ENCODE measurements at regions not wholly inside any gene's neighbourhood (a gene's known extent, or its start where the extent isn't known, plus 50 kb on each side); places are given as distances from the start of the nearest gene placed in this dataset.

DNA sequence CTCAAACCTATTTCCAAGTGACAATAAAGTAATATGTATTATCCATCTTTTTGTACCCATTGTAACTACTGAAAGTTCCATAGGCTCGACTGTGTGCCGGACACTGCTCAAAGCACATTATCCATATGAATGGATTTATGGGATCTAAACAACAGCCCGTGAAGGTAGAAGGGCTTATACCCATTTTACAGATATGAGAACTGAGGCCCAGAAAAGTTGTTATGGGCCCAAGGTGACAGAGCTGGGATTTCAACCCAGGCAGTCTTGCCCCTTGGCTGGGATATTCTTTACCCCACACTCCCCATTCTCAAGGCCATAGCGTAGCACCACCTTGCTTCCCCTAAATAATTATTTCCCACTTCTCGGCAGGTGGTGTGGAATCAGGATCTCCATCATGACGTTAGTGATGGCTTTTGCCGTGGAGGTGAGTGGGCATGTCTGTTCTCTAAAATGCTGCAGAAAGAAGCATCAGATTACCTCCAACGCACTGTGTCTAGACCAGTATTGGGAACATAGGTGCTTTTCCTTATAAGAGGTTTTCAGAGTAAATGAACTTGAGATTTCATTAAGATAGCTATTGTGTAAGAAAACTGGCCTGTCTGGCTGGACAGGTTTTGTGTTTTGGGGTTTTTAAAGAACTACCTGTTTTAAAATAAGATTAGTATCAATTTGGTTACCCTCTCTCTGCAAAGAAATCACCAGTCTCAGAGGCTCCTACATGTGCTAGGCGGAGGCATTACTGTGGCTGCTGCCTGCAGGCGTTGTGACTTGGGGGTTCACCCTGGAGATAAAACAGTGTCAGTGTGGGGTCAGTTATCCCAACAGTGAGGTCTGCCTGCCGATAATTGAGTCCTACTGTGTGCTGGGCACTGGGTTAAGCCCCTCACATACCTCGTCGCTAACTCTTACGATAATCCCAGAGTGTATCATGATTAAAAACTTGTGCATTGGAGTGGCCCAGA lies 85.1 kb upstream of the SDK1 start:
- DNase-seq (ENCODE audit: low read depth) = no peak
- H3K36me3 Mint-ChIP-seq (ENCODE audit: low read depth, unreplicated experiment) = no peaks in the 10 kb centered on the region
- no peak for FAIRE-seq

DNA sequence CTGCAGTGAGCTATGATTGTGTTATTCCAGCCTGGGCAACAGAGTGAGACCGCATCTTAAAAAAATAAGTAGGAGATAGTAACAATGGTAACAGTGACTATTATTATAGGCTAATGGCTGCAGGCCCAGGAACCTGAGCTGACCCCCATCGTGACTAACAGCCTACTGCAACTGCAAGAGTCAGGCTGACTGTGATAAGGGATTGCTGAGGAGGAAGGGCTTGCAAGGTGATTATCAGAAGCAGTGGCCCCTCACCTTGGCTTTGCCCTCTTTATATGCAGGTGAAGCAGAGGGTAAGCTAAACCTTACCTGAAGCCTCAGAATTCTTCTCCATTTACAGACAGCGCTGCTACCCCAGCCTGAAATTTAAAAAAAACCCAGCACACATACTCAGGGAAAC lies 83.9 kb upstream of the SDK1 start:
- peak; percentile 69 for DNase-seq (ENCODE audit: low read depth)
- H3K4me3 Mint-ChIP-seq (ENCODE audit: unreplicated experiment) = no peak overlapping the region
- H3K27ac Mint-ChIP-seq (ENCODE audit: unreplicated experiment) = no peak overlapping the region

More for the DNA sequence above, 85.1 kb upstream of the SDK1 start:
- H3K27me3 ChIP-seq (ENCODE audit: insufficient read depth, low read length) = peaks cover 10% of the 10 kb centered on the region
- no peaks in the 10 kb centered on the region for H3K79me2 ChIP-seq (ENCODE audit: insufficient read depth, low read length)
- H2AFZ ChIP-seq (ENCODE audit: low read depth, low read length) = no peak overlapping the region
- H3K9ac ChIP-seq (ENCODE audit: low read length) = no peak overlapping the region
- no peak overlapping the region for H3K4me3 Mint-ChIP-seq (ENCODE audit: unreplicated experiment)
- no peaks in the 10 kb centered on the region for H4K20me1 ChIP-seq (ENCODE audit: insufficient read depth, low read length)
- no peak overlapping the region for H3K4me2 ChIP-seq (ENCODE audit: low read length)
- no peaks in the 10 kb centered on the region for H3K4me1 Mint-ChIP-seq (ENCODE audit: low read depth, unreplicated experiment)
- H3K4me3 ChIP-seq (ENCODE audit: insufficient read depth, low read depth, low read length) = no peak overlapping the region
- H3K36me3 ChIP-seq (ENCODE audit: insufficient read depth, low read length) = no peaks in the 10 kb centered on the region
- H3K9me3 Mint-ChIP-seq (ENCODE audit: unreplicated experiment) = no peaks in the 10 kb centered on the region
- H3K27ac Mint-ChIP-seq (ENCODE audit: unreplicated experiment) = no peak overlapping the region
- H3K27me3 Mint-ChIP-seq (ENCODE audit: low read depth, unreplicated experiment) = peaks cover 9% of the 10 kb centered on the region
- no peaks in the 10 kb centered on the region for H3K9me3 ChIP-seq (ENCODE audit: insufficient read depth, low read depth, low read length)
- TF ChIP-seq, protein P1, sequence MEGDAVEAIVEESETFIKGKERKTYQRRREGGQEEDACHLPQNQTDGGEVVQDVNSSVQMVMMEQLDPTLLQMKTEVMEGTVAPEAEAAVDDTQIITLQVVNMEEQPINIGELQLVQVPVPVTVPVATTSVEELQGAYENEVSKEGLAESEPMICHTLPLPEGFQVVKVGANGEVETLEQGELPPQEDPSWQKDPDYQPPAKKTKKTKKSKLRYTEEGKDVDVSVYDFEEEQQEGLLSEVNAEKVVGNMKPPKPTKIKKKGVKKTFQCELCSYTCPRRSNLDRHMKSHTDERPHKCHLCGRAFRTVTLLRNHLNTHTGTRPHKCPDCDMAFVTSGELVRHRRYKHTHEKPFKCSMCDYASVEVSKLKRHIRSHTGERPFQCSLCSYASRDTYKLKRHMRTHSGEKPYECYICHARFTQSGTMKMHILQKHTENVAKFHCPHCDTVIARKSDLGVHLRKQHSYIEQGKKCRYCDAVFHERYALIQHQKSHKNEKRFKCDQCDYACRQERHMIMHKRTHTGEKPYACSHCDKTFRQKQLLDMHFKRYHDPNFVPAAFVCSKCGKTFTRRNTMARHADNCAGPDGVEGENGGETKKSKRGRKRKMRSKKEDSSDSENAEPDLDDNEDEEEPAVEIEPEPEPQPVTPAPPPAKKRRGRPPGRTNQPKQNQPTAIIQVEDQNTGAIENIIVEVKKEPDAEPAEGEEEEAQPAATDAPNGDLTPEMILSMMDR (IDR thresholded peaks at IDR 0.05; ENCODE audit: insufficient read depth, low read depth, low read length) = no peak
- no peak for TF ChIP-seq EZH2 (IDR thresholded peaks at IDR 0.05; ENCODE audit: insufficient read depth, low read length)
- no peak overlapping the region for H3K27ac ChIP-seq (ENCODE audit: low read depth, low read length)
- peaks cover 5% of the 10 kb centered on the region for H3K4me1 ChIP-seq (ENCODE audit: insufficient read depth, low read length)

More for the DNA sequence above, 83.9 kb upstream of the SDK1 start:
- Mint-ChIP-seq H3K4me1 (ENCODE audit: low read depth, unreplicated experiment) (no peaks in the 10 kb centered on the region), H3K9me3 (ENCODE audit: unreplicated experiment) (no peaks in the 10 kb centered on the region), H3K36me3 (ENCODE audit: low read depth, unreplicated experiment) (no peaks in the 10 kb centered on the region), H3K27me3 (ENCODE audit: low read depth, unreplicated experiment) (peaks cover 9% of the 10 kb centered on the region)
- FAIRE-seq = no peak
- Histone ChIP-seq H3K4me3 (ENCODE audit: insufficient read depth, low read depth, low read length) (no peak overlapping the region), H3K9ac (ENCODE audit: low read length) (no peak overlapping the region), H3K4me1 (ENCODE audit: insufficient read depth, low read length) (peaks cover 5% of the 10 kb centered on the region), H3K4me2 (ENCODE audit: low read length) (no peak overlapping the region), H3K27me3 (ENCODE audit: insufficient read depth, low read length) (peaks cover 10% of the 10 kb centered on the region), H3K27ac (ENCODE audit: low read depth, low read length) (no peak overlapping the region), H3K79me2 (ENCODE audit: insufficient read depth, low read length) (no peaks in the 10 kb centered on the region), H3K9me3 (ENCODE audit: insufficient read depth, low read depth, low read length) (no peaks in the 10 kb centered on the region), H2AFZ (ENCODE audit: low read depth, low read length) (no peak overlapping the region), H3K36me3 (ENCODE audit: insufficient read depth, low read length) (no peaks in the 10 kb centered on the region), H4K20me1 (ENCODE audit: insufficient read depth, low read length) (no peaks in the 10 kb centered on the region)
- no peak for TF ChIP-seq EZH2 (IDR thresholded peaks at IDR 0.05; ENCODE audit: insufficient read depth, low read length)
- TF ChIP-seq, protein P1 (IDR thresholded peaks at IDR 0.05; ENCODE audit: insufficient read depth, low read depth, low read length) = no peak

Data from astrocyte (in vitro differentiated cells and primary cell).